ENCODE measurements at regions not wholly inside any gene's neighbourhood (a gene's known extent, or its start where the extent isn't known, plus 50 kb on each side); places are given as distances from the start of the nearest gene placed in this dataset.

DNA sequence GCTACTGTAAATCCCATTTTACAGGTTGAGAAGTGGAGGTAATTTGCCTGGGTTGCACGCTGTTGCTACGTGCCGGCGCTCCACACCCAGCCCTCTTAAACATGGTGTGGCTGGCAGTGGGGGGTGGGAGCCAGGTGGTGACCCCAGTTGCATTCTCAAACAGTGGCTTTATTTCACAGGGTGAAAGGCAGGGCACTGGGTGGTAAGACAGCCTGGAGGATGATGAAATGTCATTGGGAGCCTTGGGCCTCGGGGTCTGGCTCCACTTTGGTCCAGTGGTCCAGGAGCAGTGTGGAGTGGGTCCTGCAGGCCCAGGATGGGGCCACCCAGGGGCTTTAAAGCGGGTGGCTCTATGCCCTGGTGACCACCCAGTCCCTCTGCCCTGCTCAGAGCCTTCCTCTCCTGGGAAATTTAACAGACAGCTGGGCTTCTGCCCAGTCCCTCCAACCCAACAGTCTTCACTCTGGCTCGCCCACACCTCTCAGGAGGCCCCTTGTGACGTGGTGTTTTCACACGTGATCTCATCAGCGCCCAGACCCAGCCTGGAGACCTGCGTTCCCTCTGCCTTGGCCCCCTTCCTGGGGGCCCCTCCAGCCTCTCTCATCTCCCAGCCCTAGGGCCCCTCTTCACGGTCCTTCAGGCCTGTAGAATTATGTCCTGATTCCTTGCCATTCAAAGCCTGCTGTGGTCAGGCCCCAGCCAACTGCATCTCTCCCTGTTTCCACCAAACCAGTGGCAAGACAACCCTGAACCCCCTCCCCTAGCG, 92.5 kb downstream of the INHBB start:
- in situ Hi-C loops (cut with HindIII; ENCODE audit: low sequenced_read_pairs) = no loop called here

DNA sequence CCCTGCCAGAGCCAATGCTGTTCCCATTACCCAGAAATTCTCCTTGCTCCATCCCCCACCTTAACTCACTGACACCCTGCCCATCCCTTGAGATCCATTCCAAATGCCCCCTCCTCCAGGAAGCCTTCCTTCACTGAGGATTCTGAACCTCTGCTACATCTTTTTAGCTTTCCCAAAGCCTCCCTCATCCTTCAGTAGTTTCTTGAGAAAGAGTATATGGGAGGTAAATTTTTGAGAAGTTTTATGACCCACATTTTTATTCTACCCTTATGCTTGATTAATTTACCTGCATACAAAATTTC, 93.1 kb downstream of the INHBB start:
- in situ Hi-C loops (cut with HindIII; ENCODE audit: low sequenced_read_pairs) = no loop called here

- in situ Hi-C loops (cut with HindIII; ENCODE audit: low sequenced_read_pairs) = loop anchor here (5.0 kb wide), 1 partner anchor 38 kb away; no protein-coding TSS in a partner anchor
These were observed 93.9 kb downstream of the INHBB start for GRCh38 chr2:120439637-120440384.

- in situ Hi-C loops (cut with HindIII; ENCODE audit: low sequenced_read_pairs) = loop anchor here (5.0 kb wide), 1 partner anchor 38 kb away; no protein-coding TSS in a partner anchor
These were observed 94.8 kb downstream of the INHBB start for GRCh38 chr2:120440521-120441350.

- in situ Hi-C loops (cut with HindIII; ENCODE audit: low sequenced_read_pairs) = loop anchor here (5.0 kb wide), 1 partner anchor 39 kb away; no protein-coding TSS in a partner anchor
These were observed 95.4 kb downstream of the INHBB start for GRCh38 chr2:120441351-120441700.

GRCh38 chr2:120441744-120442471, 96.0 kb downstream of the INHBB start:
- in situ Hi-C loops (cut with HindIII; ENCODE audit: low sequenced_read_pairs) = loop anchor here (5.0 kb wide), 1 partner anchor 40 kb away; no protein-coding TSS in a partner anchor

GRCh38 chr2:120442541-120442922, 96.6 kb downstream of the INHBB start:
- in situ Hi-C loops (cut with HindIII; ENCODE audit: low sequenced_read_pairs) = loop anchor here (5.0 kb wide), 1 partner anchor 40 kb away; no protein-coding TSS in a partner anchor

GRCh38 chr2:120442923-120443571, 97.1 kb downstream of the INHBB start:
- in situ Hi-C loops (cut with HindIII; ENCODE audit: low sequenced_read_pairs) = loop anchor here (5.0 kb wide), 1 partner anchor 41 kb away; no protein-coding TSS in a partner anchor

DNA sequence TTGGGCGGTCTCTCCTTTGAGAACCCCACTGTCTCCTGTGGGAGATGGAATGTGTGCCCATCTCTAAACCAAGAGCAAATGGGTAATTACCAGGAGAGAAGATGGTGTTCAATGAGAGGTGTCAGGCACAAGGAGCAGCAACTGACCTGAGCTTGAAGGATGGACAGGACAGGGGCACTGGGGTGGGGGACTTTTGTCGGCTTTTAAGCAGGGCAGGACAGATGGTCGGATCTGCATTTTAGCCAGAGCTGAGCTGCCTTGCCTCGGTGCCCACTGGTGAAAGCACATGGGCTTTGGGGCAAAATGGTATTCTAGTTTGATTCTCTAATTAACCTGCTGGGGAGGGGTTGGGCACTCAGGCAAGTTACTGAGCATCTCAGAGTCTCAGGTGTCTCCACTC, 98.0 kb downstream of the INHBB start:
- in situ Hi-C loops (cut with HindIII; ENCODE audit: low sequenced_read_pairs) = loop anchor here (5.0 kb wide), 1 partner anchor 42 kb away; no protein-coding TSS in a partner anchor

GRCh38 chr2:120444691-120445240, 98.8 kb downstream of the INHBB start:
- in situ Hi-C loops (cut with HindIII; ENCODE audit: low sequenced_read_pairs) = loop anchor here (5.0 kb wide), 1 partner anchor 42 kb away; no protein-coding TSS in a partner anchor

- in situ Hi-C loops (cut with HindIII; ENCODE audit: low sequenced_read_pairs) = no loop called here
These were observed 99.7 kb downstream of the INHBB start for GRCh38 chr2:120445449-120446143.

GRCh38 chr2:120446236-120447126, 100.5 kb downstream of the INHBB start:
- in situ Hi-C loops (cut with HindIII; ENCODE audit: low sequenced_read_pairs) = no loop called here

DNA sequence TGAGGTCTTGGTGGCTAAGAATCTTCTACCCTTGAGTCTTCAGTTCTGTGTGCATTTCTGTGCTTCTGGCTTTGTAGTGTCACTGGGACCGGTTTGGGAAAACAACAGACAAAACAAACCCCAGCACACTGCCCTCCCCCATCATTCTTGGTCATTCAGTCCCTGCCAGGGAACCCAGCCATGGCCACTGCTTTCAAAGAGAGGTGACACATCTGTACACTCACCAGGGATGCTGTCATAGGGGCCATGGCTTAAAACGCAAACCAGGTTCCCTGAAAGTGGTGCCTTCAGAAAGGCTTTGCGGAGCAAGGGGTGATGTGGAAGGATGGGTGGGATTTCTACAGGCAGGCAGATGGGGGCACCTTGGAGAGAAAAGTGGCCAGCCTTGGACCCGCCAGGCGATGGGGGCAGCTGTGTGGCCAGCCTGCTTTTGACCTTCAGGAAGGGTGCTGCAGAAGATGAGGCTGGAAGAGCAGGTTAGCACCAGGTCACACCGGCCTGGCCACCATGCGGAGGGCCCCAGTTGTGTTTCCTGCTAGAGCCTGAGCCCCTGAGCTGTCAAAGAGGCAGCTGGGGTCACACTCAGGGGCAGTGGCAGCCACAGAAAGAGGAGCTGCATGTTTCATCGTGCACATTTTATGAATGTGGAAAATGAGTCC, 101.3 kb downstream of the INHBB start:
- in situ Hi-C loops (cut with HindIII; ENCODE audit: low sequenced_read_pairs) = no loop called here

DNA sequence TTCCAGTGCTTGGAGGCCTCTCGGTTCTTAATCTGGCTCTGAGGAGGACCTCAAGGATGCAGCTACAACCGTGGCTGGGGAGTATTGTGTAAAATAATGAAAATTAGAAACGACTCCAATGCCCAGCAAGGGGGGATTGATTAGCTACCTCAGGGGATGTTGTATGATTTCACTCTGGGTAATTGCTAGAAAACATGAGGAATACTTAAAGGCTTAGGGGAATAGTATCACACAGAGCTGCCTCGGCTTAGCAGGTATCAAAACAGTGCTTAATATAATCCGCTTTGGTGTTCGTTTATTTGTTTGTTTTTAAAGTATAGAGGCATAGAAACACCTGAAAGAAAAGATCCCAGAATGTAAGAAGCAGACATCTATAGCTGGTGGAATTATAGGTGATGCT, 102.5 kb downstream of the INHBB start:
- in situ Hi-C loops (cut with HindIII; ENCODE audit: low sequenced_read_pairs) = no loop called here

GRCh38 chr2:120448961-120449810, 103.2 kb downstream of the INHBB start:
- in situ Hi-C loops (cut with HindIII; ENCODE audit: low sequenced_read_pairs) = no loop called here

DNA sequence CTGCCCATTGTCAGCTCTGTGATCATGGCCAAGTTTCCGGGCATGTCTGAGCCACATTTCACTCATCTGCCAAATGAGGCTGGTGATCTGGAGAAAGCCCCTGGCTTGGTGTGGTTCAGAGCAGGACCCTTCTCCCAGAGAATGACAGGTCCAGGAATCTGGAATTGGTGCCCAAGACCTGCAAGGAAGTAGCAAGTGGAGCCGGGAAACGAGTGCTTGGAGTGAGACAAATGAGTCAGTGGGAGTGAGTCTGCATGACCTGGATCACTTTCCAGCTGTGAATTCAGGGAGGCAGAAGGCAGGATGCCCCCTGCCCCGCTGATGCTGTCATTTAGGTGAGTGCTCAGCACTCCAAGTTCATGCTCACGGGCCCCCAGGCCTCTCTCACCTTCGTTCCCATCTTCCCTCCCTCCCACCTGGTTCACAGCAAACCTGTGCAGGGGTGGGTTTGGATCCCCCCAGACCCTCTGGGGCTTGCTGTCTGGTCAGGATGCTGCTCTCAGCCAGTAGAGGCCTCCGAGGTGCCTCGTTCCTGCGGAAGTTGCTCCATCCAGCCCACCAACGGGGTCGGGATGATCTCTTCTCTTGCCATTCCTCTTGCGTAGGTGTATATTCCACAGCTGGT, 104.4 kb downstream of the INHBB start:
- in situ Hi-C loops (cut with HindIII; ENCODE audit: low sequenced_read_pairs) = no loop called here
